ENCODE measurements at regions not wholly inside any gene's neighbourhood (a gene's known extent, or its start where the extent isn't known, plus 50 kb on each side); places are given as distances from the start of the nearest gene placed in this dataset.

- no peak for DNase-seq
These were observed 132.8 kb upstream of the CPM start for GRCh38 chr12:69065775-69066174.

GRCh38 chr12:69066492-69067373 lies 133.8 kb upstream of the CPM start:
- no peak for DNase-seq

GRCh38 chr12:69067713-69068112 lies 134.7 kb upstream of the CPM start:
- no peak for DNase-seq

GRCh38 chr12:69068448-69068847 lies 135.5 kb upstream of the CPM start:
- DNase-seq = peak; percentile 8

GRCh38 chr12:69069479-69069878 lies 136.5 kb upstream of the CPM start:
- DNase-seq = no peak

- peak; percentile 81 for DNase-seq
These were observed 137.5 kb upstream of the CPM start for GRCh38 chr12:69070319-69071090.

GRCh38 chr12:69071091-69071370 lies 138.1 kb upstream of the CPM start:
- DNase-seq = no peak

- peak; percentile 25 for DNase-seq
These were observed 140.1 kb upstream of the CPM start for GRCh38 chr12:69073035-69073434.

GRCh38 chr12:69074556-69075349 lies 141.8 kb upstream of the CPM start:
- DNase-seq = no peak

- no peak for DNase-seq
These were observed 150.7 kb upstream of the CPM start for GRCh38 chr12:69083689-69084088.

GRCh38 chr12:69084816-69085378 lies 151.9 kb upstream of the CPM start:
- no peak for DNase-seq

- DNase-seq = no peak
These were observed 152.9 kb upstream of the CPM start for GRCh38 chr12:69085852-69086251.

- no peak for DNase-seq
These were observed 151.4 kb upstream of the CPSF6 start for GRCh38 chr12:69087986-69088385.

GRCh38 chr12:69090722-69091121 lies 148.6 kb upstream of the CPSF6 start:
- no peak for DNase-seq

- no peak for DNase-seq
These were observed 147.8 kb upstream of the CPSF6 start for GRCh38 chr12:69091442-69092017.

GRCh38 chr12:69092137-69092536 lies 147.2 kb upstream of the CPSF6 start:
- no peak for DNase-seq

- no peak for DNase-seq
These were observed 144.7 kb upstream of the CPSF6 start for GRCh38 chr12:69094606-69095216.

- DNase-seq = no peak
These were observed 143.4 kb upstream of the CPSF6 start for GRCh38 chr12:69095765-69096477.

GRCh38 chr12:69096669-69097335 lies 142.6 kb upstream of the CPSF6 start:
- peak; percentile 29 for DNase-seq

GRCh38 chr12:69097619-69098368 lies 141.6 kb upstream of the CPSF6 start:
- peak; percentile 9 for DNase-seq

Data from hematopoietic multipotent progenitor cell treated with erythropoietin and hydrocortisone succinate and interleukin-3 and kit ligand, for 4 days (in vitro differentiated cells).